ENCODE measurements at regions not wholly inside any gene's neighbourhood (a gene's known extent, or its start where the extent isn't known, plus 50 kb on each side); places are given as distances from the start of the nearest gene placed in this dataset.

DNA sequence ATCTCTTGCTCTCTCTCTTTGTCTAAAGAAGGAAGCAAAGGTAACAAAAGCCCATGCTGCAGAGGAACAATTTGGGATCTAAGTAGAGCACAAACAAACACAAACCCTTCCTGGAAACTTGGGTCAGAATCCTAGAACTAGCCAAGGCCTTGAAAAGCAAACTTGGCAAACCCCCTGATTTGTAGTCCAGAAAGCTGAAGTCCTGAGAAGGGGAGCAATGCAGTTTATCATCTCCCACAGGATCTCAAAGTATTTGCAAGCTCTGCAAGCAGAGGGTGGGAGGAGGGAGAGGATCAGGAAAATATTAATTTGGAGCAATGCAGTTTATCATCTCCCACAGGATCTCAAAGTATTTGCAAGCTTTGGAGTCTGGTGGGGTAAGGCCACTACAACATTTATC is 379.5 kb upstream of the FGF13 start:
- Histone ChIP-seq H3K27ac (ENCODE audit: low read depth, low read length) (no peak overlapping the region), H2AK5ac (ENCODE audit: low read depth, low read length) (no peak overlapping the region), H3K27me3 (replicated peaks in 1 of 4; ENCODE audit: control insufficient read depth in 3 of 4, extremely low read depth in 1 of 4, insufficient read depth in 3 of 4, low read length in 3 of 4) (no peaks in the 10 kb centered on the region), H3K56ac (replicated peaks; ENCODE audit: insufficient read length, low read depth, low read length) (no peak overlapping the region), H2BK120ac (replicated peaks; ENCODE audit: low read depth, low read length) (no peak overlapping the region), H2BK12ac (ENCODE audit: low read depth, low read length) (no peak overlapping the region), H3K4me3 (ENCODE audit: extremely low read depth in 1 of 4, insufficient read depth in 2 of 4, low read depth in 3 of 4, low read length in 4 of 4) (no peak overlapping the region), H2AFZ (ENCODE audit: low read length) (no peak overlapping the region), H2BK20ac (ENCODE audit: low read length) (no peak overlapping the region), H3K36me3 (ENCODE audit: control insufficient read depth in 2 of 4, insufficient read depth in 4 of 4, low read length in 3 of 4) (no peaks in the 10 kb centered on the region), H3K4ac (replicated peaks; ENCODE audit: insufficient read length, low read depth, low read length) (no peak overlapping the region), H3K79me1 (ENCODE audit: low read depth, low read length) (no peaks in the 10 kb centered on the region), H2BK15ac (ENCODE audit: low read length) (no peak overlapping the region), H3K4me2 (ENCODE audit: insufficient read depth in 1 of 2, low read depth in 2 of 2, low read length in 2 of 2) (no peak overlapping the region), H3K9me3 (ENCODE audit: insufficient read depth in 2 of 2, low read depth in 1 of 2, low read length in 1 of 2) (no peaks in the 10 kb centered on the region), H2BK5ac (ENCODE audit: low read depth, low read length) (no peak overlapping the region), H3K23ac (ENCODE audit: insufficient read length) (no peak overlapping the region), H4K91ac (replicated peaks; ENCODE audit: insufficient read length, low read length) (no peak overlapping the region), H3K23me2 (ENCODE audit: low read depth, low read length) (no peaks in the 10 kb centered on the region), H3K4me1 (replicated peaks in 1 of 4; ENCODE audit: control insufficient read depth in 3 of 4, insufficient read depth in 4 of 4, low read length in 3 of 4) (no peaks in the 10 kb centered on the region), H3K9ac (replicated peaks in 1 of 4; ENCODE audit: extremely low read depth in 1 of 4, low read depth in 3 of 4, low read length in 3 of 4) (no peak overlapping the region), H3K79me2 (ENCODE audit: control insufficient read depth in 1 of 2, insufficient read depth in 2 of 2, low read length in 2 of 2) (no peaks in the 10 kb centered on the region), H3K14ac (ENCODE audit: insufficient read length) (no peak overlapping the region), H3K18ac (ENCODE audit: extremely low read depth, low read length) (no peak overlapping the region), H4K8ac (ENCODE audit: extremely low read depth, insufficient read depth, low read length) (no peak overlapping the region), H4K5ac (ENCODE audit: insufficient read length, low read depth, low read length) (no peak overlapping the region), H4K20me1 (replicated peaks in 1 of 2; ENCODE audit: control insufficient read depth in 1 of 2, insufficient read depth in 2 of 2, low read length in 2 of 2) (no peaks in the 10 kb centered on the region)
- ChIA-PET POLR2A (ENCODE audit: partially characterized antibody) (no interaction called here), CTCF (ENCODE audit: partially characterized antibody) (interaction anchor here (1.2 kb wide), 1 partner anchor 35 kb away, joined by 4 read pairs; no protein-coding TSS in a partner anchor)
- FAIRE-seq (no peak), DNase-seq (ENCODE audit: low read depth in 1 of 2, low spot score in 2 of 2) (no peak)
- TF ChIP-seq, protein P1, sequence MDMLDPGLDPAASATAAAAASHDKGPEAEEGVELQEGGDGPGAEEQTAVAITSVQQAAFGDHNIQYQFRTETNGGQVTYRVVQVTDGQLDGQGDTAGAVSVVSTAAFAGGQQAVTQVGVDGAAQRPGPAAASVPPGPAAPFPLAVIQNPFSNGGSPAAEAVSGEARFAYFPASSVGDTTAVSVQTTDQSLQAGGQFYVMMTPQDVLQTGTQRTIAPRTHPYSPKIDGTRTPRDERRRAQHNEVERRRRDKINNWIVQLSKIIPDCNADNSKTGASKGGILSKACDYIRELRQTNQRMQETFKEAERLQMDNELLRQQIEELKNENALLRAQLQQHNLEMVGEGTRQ (IDR thresholded peaks at IDR 0.05; ENCODE audit: low read length) = no peak
- no peak for TF ChIP-seq SIN3A (conservative IDR thresholded peaks at IDR 0.05 in 1 of 2, IDR thresholded peaks at IDR 0.05 in 1 of 2; ENCODE audit: low read depth in 1 of 2, low read length in 2 of 2)
- TF ChIP-seq, protein P2, sequence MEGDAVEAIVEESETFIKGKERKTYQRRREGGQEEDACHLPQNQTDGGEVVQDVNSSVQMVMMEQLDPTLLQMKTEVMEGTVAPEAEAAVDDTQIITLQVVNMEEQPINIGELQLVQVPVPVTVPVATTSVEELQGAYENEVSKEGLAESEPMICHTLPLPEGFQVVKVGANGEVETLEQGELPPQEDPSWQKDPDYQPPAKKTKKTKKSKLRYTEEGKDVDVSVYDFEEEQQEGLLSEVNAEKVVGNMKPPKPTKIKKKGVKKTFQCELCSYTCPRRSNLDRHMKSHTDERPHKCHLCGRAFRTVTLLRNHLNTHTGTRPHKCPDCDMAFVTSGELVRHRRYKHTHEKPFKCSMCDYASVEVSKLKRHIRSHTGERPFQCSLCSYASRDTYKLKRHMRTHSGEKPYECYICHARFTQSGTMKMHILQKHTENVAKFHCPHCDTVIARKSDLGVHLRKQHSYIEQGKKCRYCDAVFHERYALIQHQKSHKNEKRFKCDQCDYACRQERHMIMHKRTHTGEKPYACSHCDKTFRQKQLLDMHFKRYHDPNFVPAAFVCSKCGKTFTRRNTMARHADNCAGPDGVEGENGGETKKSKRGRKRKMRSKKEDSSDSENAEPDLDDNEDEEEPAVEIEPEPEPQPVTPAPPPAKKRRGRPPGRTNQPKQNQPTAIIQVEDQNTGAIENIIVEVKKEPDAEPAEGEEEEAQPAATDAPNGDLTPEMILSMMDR (IDR thresholded peaks at IDR 0.05; ENCODE audit: control extremely low read depth in 1 of 3, insufficient read depth in 1 of 3, low read depth in 1 of 3, low read length in 3 of 3) = no peak
- TF ChIP-seq CREB1 (IDR thresholded peaks at IDR 0.05) = no peak
- no peak for TF ChIP-seq FOSL1 (IDR thresholded peaks at IDR 0.05; ENCODE audit: insufficient read depth, low read depth, low read length)
- no peak for TF ChIP-seq TCF12 (IDR thresholded peaks at IDR 0.05; ENCODE audit: low read depth, low read length)
- no peak for TF ChIP-seq RFX5 (IDR thresholded peaks at IDR 0.05; ENCODE audit: borderline replicate concordance, low read depth, low read length)
- TF ChIP-seq, protein P3, sequence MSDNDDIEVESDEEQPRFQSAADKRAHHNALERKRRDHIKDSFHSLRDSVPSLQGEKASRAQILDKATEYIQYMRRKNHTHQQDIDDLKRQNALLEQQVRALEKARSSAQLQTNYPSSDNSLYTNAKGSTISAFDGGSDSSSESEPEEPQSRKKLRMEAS (IDR thresholded peaks at IDR 0.05) = no peak
